BLaER1 (cell line): ENCODE measurements at regions not wholly inside any gene's neighbourhood (a gene's known extent, or its start where the extent isn't known, plus 50 kb on each side); places are given as distances from the start of the nearest gene placed in this dataset.
A peak's percentile ranks its signal among the peaks of the same experiment; 100 is the strongest.

Source experiments
- H3K27ac ChIP-seq: shearing (Covaris generic); formaldehyde crosslinking; 2 replicates; pipeline ENCODE4 v1.8.1; 2022
- H3K27me3 ChIP-seq: shearing (Covaris generic); formaldehyde crosslinking; 2 replicates; pipeline ENCODE4 v1.8.1; 2022
- H3K36me3 ChIP-seq: shearing (Covaris generic); formaldehyde crosslinking; 2 replicates; pipeline ENCODE4 v1.8.1; 2022
- H3K4me1 ChIP-seq: shearing (Covaris generic); formaldehyde crosslinking; 2 replicates; pipeline ENCODE4 v1.8.1; 2022
- H3K4me2 ChIP-seq: shearing (Covaris generic); formaldehyde crosslinking; 2 replicates; pipeline ENCODE4 v1.8.1; 2022
- H3K4me3 ChIP-seq: shearing (Covaris generic); formaldehyde crosslinking; 2 replicates; pipeline ENCODE4 v1.8.1; 2022
- H3K9ac ChIP-seq: shearing (Covaris generic); formaldehyde crosslinking; 2 replicates; pipeline ENCODE4 v1.8.1; 2022
- H3K9me3 ChIP-seq: shearing (Covaris generic); formaldehyde crosslinking; 2 replicates; pipeline ENCODE4 v1.8.1; 2022
- H4K20me1 ChIP-seq: shearing (Covaris generic); formaldehyde crosslinking; 2 replicates; pipeline ENCODE4 v1.8.1; 2022
- Cebpa-rat ChIP-seq: shearing (Covaris generic); IDR thresholded peaks from 2 replicates; pipeline ENCODE4 v1.8.1; 2022

DNA sequence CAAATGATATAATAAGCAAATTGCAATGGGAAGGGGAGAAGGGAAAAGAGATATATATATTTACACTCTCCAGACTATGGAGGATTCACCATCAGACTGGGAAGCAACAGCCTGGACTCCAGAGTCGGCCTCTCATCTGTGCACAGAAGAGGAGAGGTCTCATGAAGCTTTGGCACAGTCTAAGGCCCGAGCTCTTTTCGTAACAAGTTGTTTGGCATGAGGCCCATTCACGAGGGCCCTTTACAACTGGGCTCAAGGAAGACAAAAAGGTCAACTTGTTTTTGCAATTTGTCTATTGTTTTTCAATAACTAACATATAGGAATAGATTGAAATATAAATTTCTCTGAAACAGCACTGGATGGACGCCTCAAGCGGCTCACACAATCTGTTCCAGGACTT lies 66.7 kb upstream of the AJAP1 start:
- TF ChIP-seq Cebpa-rat, result no peak
- H3K4me1 ChIP-seq, result peaks cover 31% of the 10 kb centered on the region
- H3K36me3 ChIP-seq, result no peaks in the 10 kb centered on the region
- H3K4me2 ChIP-seq, result no peak overlapping the region
- no peaks in the 10 kb centered on the region for H3K9me3 ChIP-seq
- H3K4me3 ChIP-seq, result no peak overlapping the region
- no peaks in the 10 kb centered on the region for H3K27me3 ChIP-seq
- no peaks in the 10 kb centered on the region for H4K20me1 ChIP-seq
- H3K9ac ChIP-seq, result no peak overlapping the region
- H3K27ac ChIP-seq, result no peak overlapping the region

DNA sequence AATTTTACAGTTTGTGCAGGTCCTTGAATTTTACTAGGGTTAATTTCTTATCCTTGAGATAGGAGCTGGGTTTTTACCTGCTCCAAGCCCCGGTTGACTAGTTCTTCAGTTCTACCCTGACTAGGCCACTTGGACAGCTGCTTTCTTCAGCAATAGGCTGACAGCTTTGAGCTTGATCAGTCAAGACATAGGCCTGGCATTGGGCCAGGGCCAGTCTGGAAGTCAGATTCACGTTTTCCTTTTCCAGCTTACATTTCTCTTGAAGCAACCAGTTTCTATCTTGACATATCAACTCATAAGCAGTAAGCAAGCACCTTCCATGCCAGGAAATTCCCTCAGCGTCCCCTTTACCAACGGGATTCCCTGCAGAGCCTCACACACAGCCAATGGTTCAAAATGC lies 63.7 kb upstream of the AJAP1 start:
- Histone ChIP-seq H3K4me1 (peaks cover 15% of the 10 kb centered on the region), H4K20me1 (0 out of 2 replicates have a peak, but pooled peaks cover under 1% of the 10 kb centered on the region), H3K9me3 (no peaks in the 10 kb centered on the region), H3K4me3 (no peak overlapping the region), H3K36me3 (no peaks in the 10 kb centered on the region), H3K4me2 (no peak overlapping the region), H3K27ac (no peak overlapping the region), H3K9ac (no peak overlapping the region), H3K27me3 (no peaks in the 10 kb centered on the region)
- TF ChIP-seq Cebpa-rat, result no peak

DNA sequence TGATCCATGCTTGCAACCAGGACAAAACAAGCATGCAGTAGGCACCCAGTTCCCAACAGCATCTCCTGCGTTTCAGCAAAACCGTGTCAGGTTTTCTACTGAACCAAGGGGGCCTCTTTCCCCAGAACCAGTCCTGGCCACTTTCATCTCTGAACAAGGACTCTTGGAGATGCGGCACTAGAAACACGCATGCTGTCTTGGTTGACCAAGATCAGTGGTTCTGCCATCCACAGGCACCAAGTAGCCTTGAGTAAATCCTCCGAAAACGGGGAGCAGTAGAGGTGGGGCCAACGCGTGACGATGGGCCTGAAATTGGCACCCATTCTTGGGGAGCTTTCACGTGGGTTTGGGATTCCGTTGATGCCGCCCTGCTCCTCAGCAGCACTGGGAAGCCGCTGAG lies 62.5 kb upstream of the AJAP1 start:
- Histone ChIP-seq H3K4me3 (no peak overlapping the region), H3K9ac (no peak overlapping the region), H3K27me3 (no peaks in the 10 kb centered on the region), H3K4me2 (no peak overlapping the region), H4K20me1 (peaks cover 9% of the 10 kb centered on the region; the same call in 1 of the 2 replicates), H3K36me3 (no peaks in the 10 kb centered on the region), H3K4me1 (peaks cover 16% of the 10 kb centered on the region), H3K9me3 (no peaks in the 10 kb centered on the region), H3K27ac (no peak overlapping the region)
- TF ChIP-seq Cebpa-rat, result no peak

DNA sequence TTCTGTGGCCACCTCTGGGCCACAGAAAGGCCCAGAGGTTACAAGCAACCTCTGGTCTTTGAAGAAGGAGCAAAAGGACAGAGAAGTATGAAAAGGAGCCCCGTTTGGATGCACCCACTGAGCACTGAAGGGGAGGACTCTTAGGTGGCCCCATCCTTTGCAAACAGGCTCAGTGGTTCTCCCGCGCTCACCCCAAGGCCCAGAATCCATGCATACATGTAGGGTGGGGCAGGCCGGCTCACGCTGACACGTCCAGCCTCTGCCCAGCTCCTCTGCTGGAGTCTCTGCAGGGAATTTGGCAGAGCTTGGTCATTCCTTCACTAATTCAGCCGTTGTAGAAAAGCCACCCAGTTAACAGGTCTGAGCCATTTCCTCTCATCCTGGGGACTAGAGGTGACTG lies 61.3 kb upstream of the AJAP1 start:
- H3K4me2 ChIP-seq, result no peak overlapping the region
- no peak for TF ChIP-seq Cebpa-rat
- no peaks in the 10 kb centered on the region for H3K36me3 ChIP-seq
- H3K27me3 ChIP-seq, result no peaks in the 10 kb centered on the region
- no peaks in the 10 kb centered on the region for H3K9me3 ChIP-seq
- peaks cover 19% of the 10 kb centered on the region for H3K4me1 ChIP-seq
- H3K9ac ChIP-seq, result no peak overlapping the region
- no peak overlapping the region for H3K27ac ChIP-seq
- peaks cover 9% of the 10 kb centered on the region; the same call in 1 of the 2 replicates for H4K20me1 ChIP-seq
- no peak overlapping the region for H3K4me3 ChIP-seq

DNA sequence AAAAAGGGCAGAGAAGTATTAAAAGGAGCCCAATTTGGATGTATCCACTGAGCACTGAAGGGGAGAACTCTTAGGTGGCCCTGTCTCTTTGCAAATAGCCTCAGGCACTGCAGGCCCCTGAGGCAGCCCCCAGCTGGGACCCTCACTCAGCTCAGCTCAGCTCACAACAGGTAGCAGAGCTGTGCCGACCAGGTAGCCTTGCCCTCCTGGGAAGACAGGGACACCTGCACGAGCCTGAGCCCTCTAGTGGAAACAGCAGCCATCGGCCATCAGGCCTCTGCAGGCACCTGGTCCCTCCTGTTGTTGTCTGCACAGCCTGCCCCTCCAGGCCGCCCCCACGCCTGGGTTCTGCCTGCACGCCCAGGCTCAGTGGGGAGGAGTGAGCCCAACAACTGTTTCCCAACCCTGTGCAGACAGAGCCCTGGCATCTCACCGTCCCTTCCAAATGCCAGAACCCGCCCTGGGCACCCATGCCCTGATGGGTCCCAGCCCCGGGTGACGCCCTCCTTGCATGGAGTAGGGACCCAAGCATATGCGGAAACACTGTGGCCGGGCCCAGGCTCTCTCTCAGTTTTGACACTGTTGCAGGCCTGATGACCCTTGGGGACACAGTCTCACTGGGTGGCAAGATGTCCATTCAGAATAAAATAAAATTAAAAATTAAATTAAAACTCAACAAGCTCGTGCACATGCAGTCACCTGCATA lies 60.0 kb upstream of the AJAP1 start:
- Histone ChIP-seq H3K36me3 (no peaks in the 10 kb centered on the region), H3K4me3 (no peak overlapping the region), H4K20me1 (peaks cover 9% of the 10 kb centered on the region; the same call in 1 of the 2 replicates), H3K4me2 (no peak overlapping the region), H3K4me1 (peaks cover 28% of the 10 kb centered on the region), H3K27ac (no peak overlapping the region), H3K9me3 (no peaks in the 10 kb centered on the region), H3K9ac (no peak overlapping the region), H3K27me3 (no peaks in the 10 kb centered on the region)
- no peak for TF ChIP-seq Cebpa-rat

DNA sequence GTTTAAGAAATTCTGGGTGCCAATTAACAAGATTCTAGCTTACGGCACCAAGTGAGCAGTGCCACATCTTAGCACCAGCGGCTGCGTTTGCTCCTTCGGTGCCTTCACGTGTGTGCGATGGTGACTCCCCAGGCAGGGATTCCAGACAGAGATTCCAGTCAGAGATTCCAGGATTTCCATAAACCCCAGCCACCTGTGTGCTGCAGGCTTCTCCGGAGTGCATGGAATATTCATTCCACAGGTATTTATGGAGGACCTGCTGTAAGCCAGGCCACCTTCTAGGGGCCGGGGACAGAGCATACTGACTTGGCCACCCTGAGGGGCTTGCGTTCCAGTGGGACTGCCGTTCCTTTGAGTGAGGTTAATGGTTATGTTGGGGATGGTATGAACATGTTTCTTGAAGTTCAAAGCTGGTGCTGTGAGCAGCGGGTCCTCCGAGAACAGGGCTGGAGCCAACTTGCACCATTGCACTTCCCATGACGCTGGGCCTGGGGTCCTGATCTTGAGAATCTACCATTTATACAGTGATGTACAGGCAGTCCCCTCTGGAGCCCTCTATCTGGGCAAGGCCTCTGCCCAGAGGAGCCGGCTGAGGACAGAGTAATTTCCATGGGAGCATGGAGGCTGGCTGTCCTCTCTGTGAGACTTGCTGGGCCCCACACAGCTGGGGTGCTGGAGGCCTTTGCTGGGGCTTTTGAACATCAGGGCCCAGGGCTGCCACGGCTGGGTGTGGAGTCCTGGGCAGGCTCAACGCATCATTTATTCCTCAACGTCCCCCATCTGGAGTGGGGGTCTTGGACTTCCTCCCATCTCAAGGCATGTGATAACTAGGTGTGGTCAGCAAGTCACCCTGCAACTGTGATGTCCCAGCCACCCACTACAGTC lies 58.8 kb upstream of the AJAP1 start:
- H4K20me1 ChIP-seq, result peaks cover 9% of the 10 kb centered on the region; the same call in 1 of the 2 replicates
- no peak overlapping the region for H3K9ac ChIP-seq
- no peak overlapping the region for H3K4me3 ChIP-seq
- no peak for TF ChIP-seq Cebpa-rat
- H3K27ac ChIP-seq, result no peak overlapping the region
- no peaks in the 10 kb centered on the region for H3K27me3 ChIP-seq
- H3K4me1 ChIP-seq, result peaks cover 28% of the 10 kb centered on the region
- H3K9me3 ChIP-seq, result no peaks in the 10 kb centered on the region
- peak overlapping the region; percentile 78 for H3K4me2 ChIP-seq
- no peaks in the 10 kb centered on the region for H3K36me3 ChIP-seq

DNA sequence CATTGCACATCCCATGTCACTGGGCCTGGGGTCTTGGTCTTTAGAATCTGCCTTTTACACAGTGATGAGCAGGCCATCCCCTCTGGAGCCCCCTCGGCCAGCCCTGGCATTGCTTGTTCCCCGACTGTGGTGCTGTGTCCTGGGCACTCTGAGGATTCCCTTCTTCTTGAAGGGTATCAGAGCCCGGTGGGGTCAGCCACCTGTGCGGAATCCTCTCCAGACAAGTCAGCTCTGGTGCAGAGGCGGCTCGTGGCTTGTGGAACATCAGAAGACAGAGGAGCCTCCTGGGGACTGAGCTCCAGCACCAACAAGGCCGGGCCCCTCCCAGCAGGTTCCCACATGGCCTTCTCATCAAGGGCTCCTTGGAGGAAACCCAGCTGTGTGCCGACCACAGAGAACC lies 57.9 kb upstream of the AJAP1 start:
- Histone ChIP-seq H3K9ac (no peak overlapping the region), H4K20me1 (peaks cover 9% of the 10 kb centered on the region; the same call in 1 of the 2 replicates), H3K4me1 (peaks cover 28% of the 10 kb centered on the region), H3K27ac (no peak overlapping the region), H3K4me3 (no peak overlapping the region), H3K9me3 (no peaks in the 10 kb centered on the region), H3K4me2 (peak overlapping the region; percentile 78), H3K27me3 (no peaks in the 10 kb centered on the region), H3K36me3 (no peaks in the 10 kb centered on the region)
- TF ChIP-seq Cebpa-rat, result no peak

DNA sequence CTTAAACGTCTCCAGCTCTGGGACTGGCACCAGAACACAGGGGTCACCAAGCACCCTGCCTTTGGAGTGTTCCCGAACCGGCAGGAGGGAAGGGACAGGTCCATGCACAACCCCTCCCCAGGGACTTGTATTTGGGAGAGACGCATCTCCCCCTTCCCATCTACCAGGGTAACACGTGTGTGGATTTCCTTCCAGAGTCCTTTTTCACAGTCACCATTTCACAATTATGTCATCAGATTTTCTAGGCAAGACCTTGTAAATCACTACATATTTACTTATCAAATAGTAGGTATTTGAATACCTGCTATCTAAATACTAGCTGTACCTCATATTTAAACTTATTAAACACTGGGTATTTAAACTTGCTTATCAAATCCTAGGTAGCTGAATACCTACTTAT lies 57.4 kb upstream of the AJAP1 start:
- TF ChIP-seq Cebpa-rat, result no peak
- H3K9me3 ChIP-seq, result no peaks in the 10 kb centered on the region
- H3K27me3 ChIP-seq, result no peaks in the 10 kb centered on the region

DNA sequence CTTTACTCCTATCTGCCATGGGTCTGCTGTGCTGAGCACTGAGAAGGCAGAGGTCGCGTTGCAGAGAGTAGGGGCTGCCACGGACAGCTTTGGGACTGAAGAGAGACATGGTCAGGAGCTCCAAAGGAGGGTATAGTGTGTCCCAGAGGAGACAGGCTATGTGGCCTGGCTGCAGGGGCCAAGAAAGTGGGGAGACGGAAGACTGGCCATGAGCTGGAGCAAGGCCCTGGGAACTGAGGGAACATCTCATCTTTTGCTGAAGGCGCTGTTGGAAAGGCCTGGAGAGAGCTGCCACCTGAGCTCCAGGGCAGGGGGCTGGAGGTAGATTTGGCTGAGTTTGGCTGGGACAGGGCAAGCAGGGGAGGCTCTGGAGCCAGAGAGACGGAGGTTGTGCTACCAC lies 55.8 kb upstream of the AJAP1 start:
- Histone ChIP-seq H4K20me1 (peaks cover 9% of the 10 kb centered on the region; the same call in 1 of the 2 replicates), H3K9me3 (no peaks in the 10 kb centered on the region), H3K4me3 (no peak overlapping the region), H3K9ac (no peak overlapping the region), H3K4me1 (peaks cover 28% of the 10 kb centered on the region), H3K4me2 (peak overlapping the region; percentile 35), H3K27ac (no peak overlapping the region), H3K27me3 (no peaks in the 10 kb centered on the region), H3K36me3 (no peaks in the 10 kb centered on the region)
- TF ChIP-seq Cebpa-rat, result no peak

More for the DNA sequence above, 57.4 kb upstream of the AJAP1 start:
- Histone ChIP-seq H3K4me1 (peaks cover 28% of the 10 kb centered on the region), H3K9ac (no peak overlapping the region), H4K20me1 (peaks cover 9% of the 10 kb centered on the region; the same call in 1 of the 2 replicates), H3K4me2 (peak overlapping the region; percentile 78), H3K36me3 (no peaks in the 10 kb centered on the region), H3K27ac (no peak overlapping the region), H3K4me3 (no peak overlapping the region)

DNA sequence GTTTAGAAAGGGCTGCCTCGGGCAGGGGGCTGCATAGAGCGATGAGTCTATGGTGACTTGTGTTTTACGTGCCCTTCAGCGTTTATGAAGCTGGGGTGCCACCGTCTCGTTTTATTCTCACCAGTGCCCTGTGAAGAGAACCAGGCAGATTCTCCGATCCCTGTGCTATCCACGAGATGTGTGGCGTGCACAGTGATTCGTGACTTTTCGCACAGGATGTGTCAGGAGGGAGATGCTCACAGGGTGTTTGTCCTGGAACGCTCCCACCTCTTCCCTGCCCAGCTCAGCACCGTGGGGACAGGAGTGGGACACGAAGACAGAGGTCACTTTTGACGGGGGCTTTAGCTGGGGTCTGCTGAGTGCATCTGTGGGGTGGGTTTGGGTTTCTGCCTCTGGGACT lies 54.9 kb upstream of the AJAP1 start:
- peaks cover 28% of the 10 kb centered on the region for H3K4me1 ChIP-seq
- no peak overlapping the region for H3K9ac ChIP-seq
- H3K27ac ChIP-seq, result no peak overlapping the region
- H4K20me1 ChIP-seq, result peaks cover 9% of the 10 kb centered on the region; the same call in 1 of the 2 replicates
- H3K4me3 ChIP-seq, result no peak overlapping the region
- no peaks in the 10 kb centered on the region for H3K9me3 ChIP-seq
- no peak for TF ChIP-seq Cebpa-rat
- no peak overlapping the region; the same call in 1 of the 2 replicates for H3K4me2 ChIP-seq
- no peaks in the 10 kb centered on the region for H3K36me3 ChIP-seq
- no peaks in the 10 kb centered on the region for H3K27me3 ChIP-seq
